ENCODE measurements at regions not wholly inside any gene's neighbourhood (a gene's known extent, or its start where the extent isn't known, plus 50 kb on each side); places are given as distances from the start of the nearest gene placed in this dataset.

DNA sequence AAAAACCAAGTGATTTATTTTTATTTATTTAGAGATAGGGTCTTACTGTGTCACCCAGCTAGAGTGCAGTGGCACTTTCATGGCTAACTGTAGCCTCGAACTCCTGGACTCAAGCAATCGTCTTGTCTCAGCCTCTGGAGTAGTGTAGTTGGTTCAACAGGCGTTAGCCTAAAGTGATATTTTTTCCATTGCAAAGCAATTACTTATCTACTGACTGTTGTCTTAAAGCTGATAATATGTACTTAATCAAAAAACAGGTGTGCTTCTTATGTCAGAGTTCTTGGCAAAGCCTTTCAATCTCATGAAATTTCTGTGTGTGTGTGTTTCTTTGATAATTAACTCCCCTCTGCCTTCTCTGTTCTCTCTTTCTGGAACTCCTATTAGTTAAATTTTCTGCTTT lies 62.4 kb upstream of the DUSP10 start:
- Histone ChIP-seq H4K20me1 (replicated peaks in 1 of 2; ENCODE audit: control insufficient read depth in 1 of 2, insufficient read depth in 2 of 2, low read length in 2 of 2) (no peaks in the 10 kb centered on the region), H2BK15ac (ENCODE audit: low read length) (no peak overlapping the region), H3K27ac (ENCODE audit: low read depth, low read length) (no peak overlapping the region), H2BK20ac (ENCODE audit: low read length) (no peak overlapping the region), H4K5ac (ENCODE audit: insufficient read length, low read depth, low read length) (no peak overlapping the region), H2AFZ (ENCODE audit: low read length) (no peak overlapping the region), H3K56ac (replicated peaks; ENCODE audit: insufficient read length, low read depth, low read length) (no peak overlapping the region), H3K36me3 (ENCODE audit: control insufficient read depth in 2 of 4, insufficient read depth in 4 of 4, low read length in 3 of 4) (no peaks in the 10 kb centered on the region), H3K23me2 (ENCODE audit: low read depth, low read length) (no peaks in the 10 kb centered on the region), H3K79me1 (ENCODE audit: low read depth, low read length) (no peaks in the 10 kb centered on the region), H3K4me3 (ENCODE audit: extremely low read depth in 1 of 4, insufficient read depth in 2 of 4, low read depth in 3 of 4, low read length in 4 of 4) (no peak overlapping the region), H2AK5ac (ENCODE audit: low read depth, low read length) (no peak overlapping the region), H2BK120ac (replicated peaks; ENCODE audit: low read depth, low read length) (no peak overlapping the region), H3K4me1 (replicated peaks in 1 of 4; ENCODE audit: control insufficient read depth in 3 of 4, insufficient read depth in 4 of 4, low read length in 3 of 4) (no peaks in the 10 kb centered on the region), H2BK5ac (ENCODE audit: low read depth, low read length) (no peak overlapping the region), H4K8ac (ENCODE audit: extremely low read depth, insufficient read depth, low read length) (no peak overlapping the region), H3K23ac (ENCODE audit: insufficient read length) (no peak overlapping the region), H3K4me2 (ENCODE audit: insufficient read depth in 1 of 2, low read depth in 2 of 2, low read length in 2 of 2) (no peak overlapping the region), H3K9me3 (ENCODE audit: insufficient read depth in 2 of 2, low read depth in 1 of 2, low read length in 1 of 2) (no peaks in the 10 kb centered on the region), H3K79me2 (ENCODE audit: control insufficient read depth in 1 of 2, insufficient read depth in 2 of 2, low read length in 2 of 2) (no peaks in the 10 kb centered on the region), H3K4ac (replicated peaks; ENCODE audit: insufficient read length, low read depth, low read length) (no peak overlapping the region), H3K18ac (ENCODE audit: extremely low read depth, low read length) (no peak overlapping the region), H3K14ac (ENCODE audit: insufficient read length) (no peak overlapping the region), H2BK12ac (ENCODE audit: low read depth, low read length) (no peak overlapping the region), H3K9ac (replicated peaks in 1 of 4; ENCODE audit: extremely low read depth in 1 of 4, low read depth in 3 of 4, low read length in 3 of 4) (no peak overlapping the region), H4K91ac (replicated peaks; ENCODE audit: insufficient read length, low read length) (no peak overlapping the region), H3K27me3 (replicated peaks in 1 of 4; ENCODE audit: control insufficient read depth in 3 of 4, extremely low read depth in 1 of 4, insufficient read depth in 3 of 4, low read length in 3 of 4) (no peaks in the 10 kb centered on the region)
- no peak for TF ChIP-seq GTF2F1 (IDR thresholded peaks at IDR 0.05; ENCODE audit: borderline replicate concordance, low read depth, low read length)
- no peak for TF ChIP-seq PHF8 (conservative IDR thresholded peaks at IDR 0.05; ENCODE audit: low read depth, low read length)
- TF ChIP-seq POLR2A (IDR thresholded peaks at IDR 0.05; ENCODE audit: control extremely low read depth in 1 of 2, low read depth in 2 of 2, low read length in 2 of 2), result no peak
- TF ChIP-seq SAP30 (IDR thresholded peaks at IDR 0.05; ENCODE audit: insufficient read depth, insufficient replicate concordance, low read length), result no peak
- TF ChIP-seq TBP (IDR thresholded peaks at IDR 0.05; ENCODE audit: low read depth, low read length), result no peak
- no peak for TF ChIP-seq EZH2 (IDR thresholded peaks at IDR 0.05; ENCODE audit: low read depth, low read length, severe bottlenecking)
- no peak for TF ChIP-seq CEBPB (IDR thresholded peaks at IDR 0.05; ENCODE audit: low read depth, low read length)
- TF ChIP-seq MAFK (IDR thresholded peaks at IDR 0.05; ENCODE audit: low read depth, low read length), result no peak
- no peak for TF ChIP-seq SP4 (IDR thresholded peaks at IDR 0.05; ENCODE audit: low read length)
- TF ChIP-seq RBBP5 (IDR thresholded peaks at IDR 0.05; ENCODE audit: borderline replicate concordance, low read depth, low read length), result no peak
- no peak for TF ChIP-seq FOSL1 (IDR thresholded peaks at IDR 0.05; ENCODE audit: insufficient read depth, low read depth, low read length)
- no peak for TF ChIP-seq POU5F1 (IDR thresholded peaks at IDR 0.05; ENCODE audit: low read depth, low read length)
- no peak for TF ChIP-seq YY1 (IDR thresholded peaks at IDR 0.05; ENCODE audit: low read depth, low read length)
- no peak for TF ChIP-seq KDM4A (IDR thresholded peaks at IDR 0.05; ENCODE audit: low read depth, low read length, severe bottlenecking)
- TF ChIP-seq NANOG (IDR thresholded peaks at IDR 0.05; ENCODE audit: insufficient read depth, low read depth, low read length, poor library complexity, severe bottlenecking), result no peak
- TF ChIP-seq TAF1 (IDR thresholded peaks at IDR 0.05; ENCODE audit: low read depth, low read length), result no peak
- DNase-seq (ENCODE audit: low read depth in 1 of 2, low spot score in 2 of 2) (no peak), FAIRE-seq (no peak)
- CTCF ChIA-PET (ENCODE audit: partially characterized antibody), result no interaction called here
- POLR2A ChIA-PET (ENCODE audit: partially characterized antibody), result no interaction called here
- WGBS, 2 experiments (ENCODE audit: extremely low coverage in 1 of 2, insufficient coverage in 1 of 2, insufficient read length in 1 of 2, insufficient replicate concordance in 2 of 2, low coverage in 1 of 2, low lambda C conversion rate in 2 of 2, missing lambda C conversion rate in 1 of 2), result 92% methylated on average over 3 of the region's 3 CpGs; no CpG with 5 or more reads in 1 of the 2 experiments

All from H1 (cell line).